GM11168 (cell line): ENCODE measurements at regions not wholly inside any gene's neighbourhood (a gene's known extent, or its start where the extent isn't known, plus 50 kb on each side); places are given as distances from the start of the nearest gene placed in this dataset.
"Not testable (repeated sequence)": the region's sequence is repeated elsewhere in the genome, so short reads cannot be mapped to it uniquely, and the experiment has no call there.

Experiments used
- in situ Hi-C: fragments of 300-500 bp; cut with MboI; formaldehyde crosslinking; loops from one replicate; pipeline ENCODE4 v1.12.0; 2022; ENCODE audit warnings: low sequenced_read_pairs; ENCODE audit not compliant: unreplicated experiment

GRCh38 chr1:234891427-234891826 is 237.2 kb downstream of the TOMM20 start:
- in situ Hi-C loops = no loop called here

- in situ Hi-C loops = no loop called here
These were observed 239.0 kb downstream of the TOMM20 start for GRCh38 chr1:234889643-234890042.

GRCh38 chr1:234888247-234888646 is 240.4 kb downstream of the TOMM20 start:
- in situ Hi-C loops = not testable (repeated sequence)

- in situ Hi-C loops = no loop called here
These were observed 241.4 kb downstream of the TOMM20 start for GRCh38 chr1:234887016-234887900.

GRCh38 chr1:234886081-234886984 is 242.3 kb downstream of the TOMM20 start:
- in situ Hi-C loops = no loop called here

GRCh38 chr1:234885601-234886000 is 243.0 kb downstream of the TOMM20 start:
- in situ Hi-C loops = no loop called here

GRCh38 chr1:234884701-234885100 is 243.9 kb downstream of the TOMM20 start:
- in situ Hi-C loops = no loop called here

GRCh38 chr1:234884006-234884405 is 244.6 kb downstream of the TOMM20 start:
- in situ Hi-C loops = no loop called here

GRCh38 chr1:234882898-234883297 is 245.7 kb downstream of the TOMM20 start:
- in situ Hi-C loops = no loop called here

- in situ Hi-C loops = no loop called here
These were observed 246.5 kb downstream of the TOMM20 start for GRCh38 chr1:234881893-234882771.

- in situ Hi-C loops = no loop called here
These were observed 249.2 kb downstream of the TOMM20 start for GRCh38 chr1:234879147-234880080.

GRCh38 chr1:234878288-234878687 is 250.3 kb downstream of the TOMM20 start:
- in situ Hi-C loops = no loop called here

GRCh38 chr1:234877761-234878160 is 250.9 kb downstream of the TOMM20 start:
- in situ Hi-C loops = no loop called here

- in situ Hi-C loops = no loop called here
These were observed 252.4 kb downstream of the TOMM20 start for GRCh38 chr1:234875953-234876855.

GRCh38 chr1:234875328-234875952 is 253.2 kb downstream of the TOMM20 start:
- in situ Hi-C loops = no loop called here

- in situ Hi-C loops = loop anchor here (25.0 kb wide), 1 partner anchor 387 kb away; the partner anchor contains the start of gene TARBP1
These were observed 254.0 kb downstream of the TOMM20 start for GRCh38 chr1:234874291-234875288.
